Ovary (tissue), 7 donors: ENCODE measurements at regions not wholly inside any gene's neighbourhood (a gene's known extent, or its start where the extent isn't known, plus 50 kb on each side); places are given as distances from the start of the nearest gene placed in this dataset.

Source experiments
- DNase-seq, 5 donors: peaks; one replicate each; pipeline ENCODE4 v3.0.0-alpha.2; 2019 to 2020
- H3K27ac ChIP-seq, 2 donors: fragments of 200-600 bp; one replicate each; pipeline versions ENCODE4 v1.5.1 to v1.8.0; 2019 to 2022
- H3K27me3 ChIP-seq: fragments of 200-600 bp; one replicate; pipeline ENCODE4 v1.8.0; 2022
- H3K36me3 ChIP-seq: fragments of 200-600 bp; sonication (generic); one replicate; pipeline ENCODE4 v1.5.1; 2019
- H3K4me1 ChIP-seq: one replicate; pipeline ENCODE4 v1.8.1; 2013; ENCODE audit warnings: mild to moderate bottlenecking, moderate library complexity; ENCODE audit not compliant: insufficient read depth
- H3K4me3 ChIP-seq: fragments of 200-600 bp; sonication (generic); one replicate; pipeline ENCODE4 v1.5.1; 2017
- H3K9me3 ChIP-seq, 2 donors: fragments of 200-600 bp in 1 of 2; sonication (generic) in 1 of 2; one replicate each; pipeline versions ENCODE4 v1.5.1 to v1.8.1; 2013 to 2019; ENCODE audit warnings: mild to moderate bottlenecking in 1 of 2, moderate library complexity in 1 of 2
- CTCF ChIP-seq, 3 donors: fragments of 450-650 bp in 2 of 3; fragments of 200-600 bp in 1 of 3; IDR thresholded peaks; one replicate each; pipeline versions ENCODE4 v1.5.1 to v1.8.0; 2016 to 2022; ENCODE audit warnings: antibody characterized with exemption in 3 of 3, mild to moderate bottlenecking in 1 of 3
- EP300 ChIP-seq: sonication (generic); formaldehyde crosslinking; IDR thresholded peaks from one replicate; pipeline ENCODE4 v1.6.1; 2017; ENCODE audit warnings: antibody characterized with exemption
- POLR2A ChIP-seq: fragments of 450-650 bp; IDR thresholded peaks from one replicate; pipeline ENCODE4 v1.6.1; 2017; ENCODE audit warnings: antibody characterized with exemption, mild to moderate bottlenecking, moderate library complexity
- WGBS, 3 donors: extraction: QIAGEN DNeasy Blood & Tissue Kit in 1 of 3; methylation state at CpG; one replicate each; pipeline versions ENCODE4 v1.1.5 to v1.1.7; 2013 to 2017; 5-methylcytosine and 5-hydroxymethylcytosine counted together
- intact Hi-C, 4 donors: fragments of 100-400 bp; cut with DNase I; formaldehyde crosslinking; loops; one replicate each; pipeline versions ENCODE4 v1.11.0 to v1.15.1; 2022 to 2023
- donor health status: DM: no; HTN: no; CAD: no; lungs with moderate emphysema.
- donor health status: DM: no; HTN: no; CAD: no.
- donor health status: Bipolar disorder and iron deficiency.
- donor health status: DM: no; HTN: no; CAD: no.
- donor health status: DM: yes; HTN: yes; CAD: no.

- 50 to 100% (median 92%) methylated on average over 1 of the region's 1 CpG for WGBS, 3 donors
These were observed 476.5 kb downstream of the SLC6A15 start for GRCh38 chr12:84436134-84436533.

GRCh38 chr12:84435682-84436081, 476.9 kb downstream of the SLC6A15 start:
- DNase-seq, result no peak
- Histone ChIP-seq H3K27ac (no peak overlapping the region), H3K27me3 (no peaks in the 10 kb centered on the region), H3K36me3 (no peaks in the 10 kb centered on the region), H3K9me3 (no peaks in the 10 kb centered on the region), H3K4me1 (no peaks in the 10 kb centered on the region), H3K4me3 (no peak overlapping the region)
- intact Hi-C loops, result no loop called here
- 78 to 84% (median 80%) methylated on average over 2 of the region's 2 CpGs for WGBS, 3 donors
- TF ChIP-seq POLR2A, result no peak
- TF ChIP-seq EP300, result no peak
- no peak for TF ChIP-seq CTCF (IDR thresholded peaks at IDR 0.05)

More at GRCh38 chr12:84436134-84436533, 476.5 kb downstream of the SLC6A15 start:
- no peaks in the 10 kb centered on the region for H3K9me3 ChIP-seq
- no peak for DNase-seq
- no peaks in the 10 kb centered on the region for H3K4me1 ChIP-seq
- no peak overlapping the region for H3K27ac ChIP-seq
- H3K27me3 ChIP-seq, result no peaks in the 10 kb centered on the region
- intact Hi-C loops, result no loop called here
- TF ChIP-seq EP300 (no peak), CTCF (IDR thresholded peaks at IDR 0.05) (no peak), POLR2A (no peak)
- H3K4me3 ChIP-seq, result no peak overlapping the region
- no peaks in the 10 kb centered on the region for H3K36me3 ChIP-seq

- intact Hi-C loops, result no loop called here
- no peak for TF ChIP-seq CTCF (IDR thresholded peaks at IDR 0.05)
- TF ChIP-seq EP300, result no peak
- TF ChIP-seq POLR2A, result no peak
- Histone ChIP-seq H3K4me1 (no peaks in the 10 kb centered on the region), H3K36me3 (no peaks in the 10 kb centered on the region), H3K27ac (no peak overlapping the region), H3K27me3 (no peaks in the 10 kb centered on the region), H3K4me3 (no peak overlapping the region), H3K9me3 (no peaks in the 10 kb centered on the region)
- 66 to 77% (median 70%) methylated on average over 2 of the region's 2 CpGs for WGBS, 3 donors
- no peak for DNase-seq
These were observed 490.3 kb downstream of the SLC6A15 start for GRCh38 chr12:84422340-84422739.

- no peaks in the 10 kb centered on the region for H3K27me3 ChIP-seq
- H3K36me3 ChIP-seq, result no peaks in the 10 kb centered on the region
- H3K4me3 ChIP-seq, result no peak overlapping the region
- no peaks in the 10 kb centered on the region for H3K4me1 ChIP-seq
- intact Hi-C loops, result no loop called here
- no peak for DNase-seq
- H3K9me3 ChIP-seq, result no peaks in the 10 kb centered on the region
- TF ChIP-seq EP300 (no peak), CTCF (IDR thresholded peaks at IDR 0.05) (no peak), POLR2A (no peak)
- H3K27ac ChIP-seq, result no peak overlapping the region
These were observed 491.5 kb downstream of the SLC6A15 start for GRCh38 chr12:84421103-84421502.

- H3K27ac ChIP-seq, result no peak overlapping the region
- H3K4me1 ChIP-seq, result no peaks in the 10 kb centered on the region
- H3K4me3 ChIP-seq, result no peak overlapping the region
- WGBS, 3 donors, result 22 to 37% (median 31%) methylated on average over 1 of the region's 1 CpG
- intact Hi-C loops, result no loop called here
- DNase-seq, result no peak
- TF ChIP-seq POLR2A, result no peak
- TF ChIP-seq CTCF (IDR thresholded peaks at IDR 0.05), result no peak
- TF ChIP-seq EP300, result no peak
- H3K27me3 ChIP-seq, result no peaks in the 10 kb centered on the region
- no peaks in the 10 kb centered on the region for H3K9me3 ChIP-seq
- H3K36me3 ChIP-seq, result no peaks in the 10 kb centered on the region
These were observed 496.0 kb downstream of the SLC6A15 start for GRCh38 chr12:84416626-84417025.
